ENCODE measurements at regions not wholly inside any gene's neighbourhood (a gene's known extent, or its start where the extent isn't known, plus 50 kb on each side); places are given as distances from the start of the nearest gene placed in this dataset.

DNA sequence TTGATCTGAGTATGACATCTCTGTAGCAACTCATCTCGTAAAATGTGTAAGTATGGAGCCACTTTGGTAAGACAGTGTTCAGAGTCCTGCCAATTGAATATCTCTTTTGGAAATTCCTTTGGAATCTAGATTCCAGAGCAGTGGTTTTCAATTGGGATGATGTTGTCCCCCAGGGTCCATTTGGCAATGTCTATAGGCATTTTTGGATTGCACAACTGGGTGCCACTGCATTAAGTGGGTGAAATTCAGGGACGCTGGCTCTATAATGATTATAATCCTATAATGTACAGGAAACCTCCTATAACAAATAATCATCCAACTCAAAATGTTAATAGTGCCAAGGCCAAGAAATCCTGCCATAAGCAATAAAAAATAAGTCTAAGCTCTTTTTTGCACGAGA lies 404.8 kb upstream of the RAG2 start:
- TF ChIP-seq, protein P1, sequence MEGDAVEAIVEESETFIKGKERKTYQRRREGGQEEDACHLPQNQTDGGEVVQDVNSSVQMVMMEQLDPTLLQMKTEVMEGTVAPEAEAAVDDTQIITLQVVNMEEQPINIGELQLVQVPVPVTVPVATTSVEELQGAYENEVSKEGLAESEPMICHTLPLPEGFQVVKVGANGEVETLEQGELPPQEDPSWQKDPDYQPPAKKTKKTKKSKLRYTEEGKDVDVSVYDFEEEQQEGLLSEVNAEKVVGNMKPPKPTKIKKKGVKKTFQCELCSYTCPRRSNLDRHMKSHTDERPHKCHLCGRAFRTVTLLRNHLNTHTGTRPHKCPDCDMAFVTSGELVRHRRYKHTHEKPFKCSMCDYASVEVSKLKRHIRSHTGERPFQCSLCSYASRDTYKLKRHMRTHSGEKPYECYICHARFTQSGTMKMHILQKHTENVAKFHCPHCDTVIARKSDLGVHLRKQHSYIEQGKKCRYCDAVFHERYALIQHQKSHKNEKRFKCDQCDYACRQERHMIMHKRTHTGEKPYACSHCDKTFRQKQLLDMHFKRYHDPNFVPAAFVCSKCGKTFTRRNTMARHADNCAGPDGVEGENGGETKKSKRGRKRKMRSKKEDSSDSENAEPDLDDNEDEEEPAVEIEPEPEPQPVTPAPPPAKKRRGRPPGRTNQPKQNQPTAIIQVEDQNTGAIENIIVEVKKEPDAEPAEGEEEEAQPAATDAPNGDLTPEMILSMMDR (IDR thresholded peaks at IDR 0.05; ENCODE audit: low read depth, low read length) = no peak
- H3K4me3 ChIP-seq (ENCODE audit: low read depth, low read length) = no peak overlapping the region

- H3K4me3 ChIP-seq (ENCODE audit: low read depth, low read length) = no peak overlapping the region
- TF ChIP-seq, protein P1 (IDR thresholded peaks at IDR 0.05; ENCODE audit: low read depth, low read length) = no peak
Measured at GRCh38 chr11:36997656-36998055, 399.6 kb upstream of the RAG2 start.

GRCh38 chr11:36996795-36997194 lies 398.8 kb upstream of the RAG2 start:
- H3K4me3 ChIP-seq (ENCODE audit: low read depth, low read length) = no peak overlapping the region
- TF ChIP-seq, protein P1 (IDR thresholded peaks at IDR 0.05; ENCODE audit: low read depth, low read length) = no peak

DNA sequence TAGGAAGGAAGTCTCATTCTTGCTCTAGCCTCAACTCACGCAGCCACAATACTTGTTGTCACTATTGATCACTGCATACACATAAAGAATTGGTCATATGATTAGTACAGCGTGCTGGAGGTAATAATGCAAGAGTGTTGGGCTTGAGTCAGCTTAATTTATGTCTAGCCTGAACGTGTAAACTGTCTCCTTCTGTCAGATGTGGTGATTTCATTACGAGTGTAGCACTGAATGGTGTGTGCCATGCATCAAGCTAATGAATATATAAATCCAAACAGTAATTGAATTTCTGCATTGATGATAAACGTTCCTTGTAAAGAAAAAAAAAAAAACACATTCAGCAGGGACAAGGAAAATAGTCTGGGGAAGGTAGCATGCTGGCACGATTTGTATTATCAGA lies 396.2 kb upstream of the RAG2 start:
- TF ChIP-seq, protein P1 (IDR thresholded peaks at IDR 0.05; ENCODE audit: low read depth, low read length) = no peak
- H3K4me3 ChIP-seq (ENCODE audit: low read depth, low read length) = no peak overlapping the region

DNA sequence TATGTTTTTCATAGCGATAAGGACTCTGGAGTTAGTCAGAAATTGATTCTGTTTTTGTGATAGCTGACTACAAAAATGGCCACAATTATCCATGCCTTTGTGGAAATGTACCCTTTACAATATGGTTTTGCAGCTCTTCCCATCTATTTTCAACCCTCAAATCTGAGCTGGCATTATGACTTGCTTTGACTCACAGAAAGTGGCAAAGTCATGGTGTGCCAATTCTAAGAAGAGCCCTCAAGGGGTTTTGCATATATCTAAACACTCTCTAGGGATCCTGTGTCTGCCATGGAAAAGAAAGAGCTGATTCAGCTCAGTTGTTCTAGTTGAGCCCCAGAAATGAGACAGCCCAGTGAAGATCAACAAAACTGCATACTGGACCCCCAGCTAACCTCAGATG lies 390.5 kb upstream of the RAG2 start:
- H3K4me3 ChIP-seq (ENCODE audit: low read depth, low read length) = no peak overlapping the region
- TF ChIP-seq, protein P1 (IDR thresholded peaks at IDR 0.05; ENCODE audit: low read depth, low read length) = no peak

GRCh38 chr11:36985562-36985961 lies 387.5 kb upstream of the RAG2 start:
- TF ChIP-seq, protein P1 (IDR thresholded peaks at IDR 0.05; ENCODE audit: low read depth, low read length) = no peak
- no peak overlapping the region for H3K4me3 ChIP-seq (ENCODE audit: low read depth, low read length)

GRCh38 chr11:36976741-36977140 lies 378.7 kb upstream of the RAG2 start:
- TF ChIP-seq, protein P1 (IDR thresholded peaks at IDR 0.05; ENCODE audit: low read depth, low read length) = no peak
- H3K4me3 ChIP-seq (ENCODE audit: low read depth, low read length) = no peak overlapping the region

All from WI38 (cell line).